Left ventricle myocardium inferior (tissue), 1 donor: ENCODE measurements at regions not wholly inside any gene's neighbourhood (a gene's known extent, or its start where the extent isn't known, plus 50 kb on each side); places are given as distances from the start of the nearest gene placed in this dataset.
"Not testable (repeated sequence)": the region's sequence is repeated elsewhere in the genome, so short reads cannot be mapped to it uniquely, and the experiment has no call there.

Source experiments
- DNase-seq: peaks from one replicate; pipeline ENCODE4 v3.0.0-alpha.2; 2020
- H3K27ac ChIP-seq: fragments of 200-600 bp; replicated peaks from 2 replicates; pipeline ENCODE4 v1.8.0; 2021
- H3K27me3 ChIP-seq: fragments of 200-600 bp; 2 replicates; pipeline ENCODE4 v1.8.0; 2021; ENCODE audit warnings: low read depth
- H3K36me3 ChIP-seq: fragments of 200-600 bp; 2 replicates; pipeline ENCODE4 v1.8.0; 2021
- H3K4me1 ChIP-seq: fragments of 200-600 bp; 2 replicates; pipeline ENCODE4 v1.8.0; 2021
- H3K4me3 ChIP-seq: fragments of 200-600 bp; 2 replicates; pipeline ENCODE4 v1.8.0; 2021; ENCODE audit warnings: mild to moderate bottlenecking, moderate library complexity
- H3K9me3 ChIP-seq: fragments of 200-600 bp; replicated peaks from 2 replicates; pipeline ENCODE4 v1.8.0; 2021
- intact Hi-C: fragments of 100-400 bp; cut with micrococcal nuclease; formaldehyde crosslinking; loops from one replicate; pipeline ENCODE4 v1.11.0; 2022
- TF ChIP-seq, protein P1 (sequence below): fragments of 200-600 bp; IDR thresholded peaks from 2 replicates; pipeline ENCODE4 v1.8.0; 2021; ENCODE audit warnings: antibody characterized with exemption, mild to moderate bottlenecking, borderline replicate concordance
- donor health status: DM: no; HTN: yes; CAD: no; lungs with severe emphysema.

GRCh38 chr4:26239801-26240200, 81.0 kb upstream of the RBPJ start:
- TF ChIP-seq, protein P1, sequence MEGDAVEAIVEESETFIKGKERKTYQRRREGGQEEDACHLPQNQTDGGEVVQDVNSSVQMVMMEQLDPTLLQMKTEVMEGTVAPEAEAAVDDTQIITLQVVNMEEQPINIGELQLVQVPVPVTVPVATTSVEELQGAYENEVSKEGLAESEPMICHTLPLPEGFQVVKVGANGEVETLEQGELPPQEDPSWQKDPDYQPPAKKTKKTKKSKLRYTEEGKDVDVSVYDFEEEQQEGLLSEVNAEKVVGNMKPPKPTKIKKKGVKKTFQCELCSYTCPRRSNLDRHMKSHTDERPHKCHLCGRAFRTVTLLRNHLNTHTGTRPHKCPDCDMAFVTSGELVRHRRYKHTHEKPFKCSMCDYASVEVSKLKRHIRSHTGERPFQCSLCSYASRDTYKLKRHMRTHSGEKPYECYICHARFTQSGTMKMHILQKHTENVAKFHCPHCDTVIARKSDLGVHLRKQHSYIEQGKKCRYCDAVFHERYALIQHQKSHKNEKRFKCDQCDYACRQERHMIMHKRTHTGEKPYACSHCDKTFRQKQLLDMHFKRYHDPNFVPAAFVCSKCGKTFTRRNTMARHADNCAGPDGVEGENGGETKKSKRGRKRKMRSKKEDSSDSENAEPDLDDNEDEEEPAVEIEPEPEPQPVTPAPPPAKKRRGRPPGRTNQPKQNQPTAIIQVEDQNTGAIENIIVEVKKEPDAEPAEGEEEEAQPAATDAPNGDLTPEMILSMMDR: no peak
- Histone ChIP-seq H3K27ac (peak overlapping the region; percentile 24), H3K27me3 (peaks cover 13% of the 10 kb centered on the region), H3K9me3 (peaks cover 4% of the 10 kb centered on the region), H3K36me3 (no peaks in the 10 kb centered on the region), H3K4me3 (no peak overlapping the region), H3K4me1 (peaks cover 9% of the 10 kb centered on the region)
- intact Hi-C loops: no loop called here
- DNase-seq: no peak

GRCh38 chr4:26241179-26241578, 79.6 kb upstream of the RBPJ start:
- Histone ChIP-seq H3K27me3 (peaks cover 13% of the 10 kb centered on the region), H3K27ac (no peak overlapping the region), H3K4me3 (no peak overlapping the region), H3K36me3 (no peaks in the 10 kb centered on the region), H3K4me1 (peaks cover 9% of the 10 kb centered on the region), H3K9me3 (peaks cover 12% of the 10 kb centered on the region)
- TF ChIP-seq, protein P1: no peak
- DNase-seq: no peak
- intact Hi-C loops: no loop called here

DNA sequence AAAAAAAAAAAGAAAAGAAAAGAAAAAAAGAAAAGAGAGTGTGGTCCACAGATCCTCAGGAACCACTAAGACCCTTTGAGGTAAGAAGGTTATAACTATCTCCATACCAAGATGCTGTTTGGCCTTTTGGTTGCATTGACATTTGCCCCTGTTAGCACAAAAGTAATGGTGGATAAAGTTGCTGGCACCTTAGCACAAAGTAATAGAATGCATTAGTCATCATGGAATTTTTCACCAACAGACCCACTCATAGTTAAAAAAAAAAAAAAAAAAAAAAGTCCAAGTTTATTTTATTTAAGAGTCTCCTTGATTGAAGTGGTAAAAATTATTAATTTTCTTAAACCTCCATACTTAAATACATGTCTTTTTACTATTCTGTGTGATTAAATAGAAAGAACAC, 78.4 kb upstream of the RBPJ start:
- peaks cover 9% of the 10 kb centered on the region for H3K4me1 ChIP-seq
- H3K36me3 ChIP-seq: no peaks in the 10 kb centered on the region
- intact Hi-C loops: no loop called here
- peaks cover 4% of the 10 kb centered on the region for H3K27me3 ChIP-seq
- DNase-seq: no peak
- no peak overlapping the region for H3K4me3 ChIP-seq
- TF ChIP-seq, protein P1: no peak
- H3K9me3 ChIP-seq: peaks cover 9% of the 10 kb centered on the region
- H3K27ac ChIP-seq: no peak overlapping the region

- H3K27ac ChIP-seq, H3K27me3 ChIP-seq, H3K4me1 ChIP-seq, H3K36me3 ChIP-seq, H3K9me3 ChIP-seq, intact Hi-C loops, DNase-seq, H3K4me3 ChIP-seq: not testable (repeated sequence)
Measured at GRCh38 chr4:26244138-26244537, 76.7 kb upstream of the RBPJ start.

GRCh38 chr4:26248647-26249046, 72.2 kb upstream of the RBPJ start:
- H3K4me3 ChIP-seq: no peak overlapping the region
- no peak overlapping the region for H3K27ac ChIP-seq
- DNase-seq: no peak
- H3K27me3 ChIP-seq: no peaks in the 10 kb centered on the region
- TF ChIP-seq, protein P1: no peak
- H3K9me3 ChIP-seq: peaks cover 9% of the 10 kb centered on the region
- peaks cover 5% of the 10 kb centered on the region for H3K4me1 ChIP-seq
- H3K36me3 ChIP-seq: no peaks in the 10 kb centered on the region
- intact Hi-C loops: no loop called here

GRCh38 chr4:26252349-26253025, 68.3 kb upstream of the RBPJ start:
- intact Hi-C loops: no loop called here
- TF ChIP-seq, protein P1: no peak
- no peak overlapping the region for H3K4me3 ChIP-seq
- H3K27ac ChIP-seq: no peak overlapping the region
- peaks cover 5% of the 10 kb centered on the region for H3K4me1 ChIP-seq
- DNase-seq: no peak
- no peaks in the 10 kb centered on the region for H3K9me3 ChIP-seq
- H3K36me3 ChIP-seq: no peaks in the 10 kb centered on the region
- H3K27me3 ChIP-seq: no peaks in the 10 kb centered on the region
